ENCODE measurements at regions not wholly inside any gene's neighbourhood (a gene's known extent, or its start where the extent isn't known, plus 50 kb on each side); places are given as distances from the start of the nearest gene placed in this dataset.

DNA sequence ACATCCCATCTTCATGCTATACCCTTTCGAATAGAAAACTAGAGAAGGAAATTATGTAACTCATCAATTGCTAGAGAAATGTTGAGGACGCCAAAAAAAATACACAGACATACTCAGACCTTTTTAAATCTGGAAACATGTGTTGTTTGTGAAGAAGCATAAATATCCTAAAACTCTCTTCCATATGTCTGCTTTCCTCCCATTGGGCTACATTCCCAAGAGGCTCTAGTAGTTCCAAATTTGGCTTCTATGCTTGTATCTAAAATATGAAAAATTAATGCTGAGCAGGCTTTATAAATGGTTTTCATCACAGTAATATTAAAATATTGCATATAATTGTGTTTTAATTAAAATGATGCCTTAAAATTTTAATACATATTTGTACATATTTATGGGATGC lies 297.9 kb upstream of the PSMD7 start:
- Histone ChIP-seq H3K4me2 (ENCODE audit: low read length) (no peak overlapping the region), H3K9me2 (ENCODE audit: insufficient read depth, low read length) (no peaks in the 10 kb centered on the region), H3K27ac (ENCODE audit: low read depth, low read length, poor library complexity, severe bottlenecking) (no peak overlapping the region), H3K79me2 (ENCODE audit: insufficient read depth, low read depth, low read length) (no peaks in the 10 kb centered on the region), H3K9me3 (ENCODE audit: low read length) (no peaks in the 10 kb centered on the region), H4K20me1 (ENCODE audit: insufficient read depth, low read length) (no peaks in the 10 kb centered on the region), H3K4me1 (ENCODE audit: insufficient read depth, low read length, poor library complexity, severe bottlenecking) (no peaks in the 10 kb centered on the region), H3K36me3 (ENCODE audit: insufficient read depth, low read length) (no peaks in the 10 kb centered on the region), H2AFZ (ENCODE audit: low read length) (no peak overlapping the region), H3K4me3 (ENCODE audit: low read depth, low read length, poor library complexity, severe bottlenecking) (no peak overlapping the region)
- POLR2A ChIA-PET = no interaction called here
- TF ChIP-seq, protein P1, sequence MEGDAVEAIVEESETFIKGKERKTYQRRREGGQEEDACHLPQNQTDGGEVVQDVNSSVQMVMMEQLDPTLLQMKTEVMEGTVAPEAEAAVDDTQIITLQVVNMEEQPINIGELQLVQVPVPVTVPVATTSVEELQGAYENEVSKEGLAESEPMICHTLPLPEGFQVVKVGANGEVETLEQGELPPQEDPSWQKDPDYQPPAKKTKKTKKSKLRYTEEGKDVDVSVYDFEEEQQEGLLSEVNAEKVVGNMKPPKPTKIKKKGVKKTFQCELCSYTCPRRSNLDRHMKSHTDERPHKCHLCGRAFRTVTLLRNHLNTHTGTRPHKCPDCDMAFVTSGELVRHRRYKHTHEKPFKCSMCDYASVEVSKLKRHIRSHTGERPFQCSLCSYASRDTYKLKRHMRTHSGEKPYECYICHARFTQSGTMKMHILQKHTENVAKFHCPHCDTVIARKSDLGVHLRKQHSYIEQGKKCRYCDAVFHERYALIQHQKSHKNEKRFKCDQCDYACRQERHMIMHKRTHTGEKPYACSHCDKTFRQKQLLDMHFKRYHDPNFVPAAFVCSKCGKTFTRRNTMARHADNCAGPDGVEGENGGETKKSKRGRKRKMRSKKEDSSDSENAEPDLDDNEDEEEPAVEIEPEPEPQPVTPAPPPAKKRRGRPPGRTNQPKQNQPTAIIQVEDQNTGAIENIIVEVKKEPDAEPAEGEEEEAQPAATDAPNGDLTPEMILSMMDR (conservative IDR thresholded peaks at IDR 0.05; ENCODE audit: low read length) = no peak
- no peak for TF ChIP-seq EZH2phosphoT487 (IDR thresholded peaks at IDR 0.05; ENCODE audit: borderline replicate concordance, low read depth, low read length)
- intact Hi-C loops (cut with micrococcal nuclease; ENCODE audit: unreplicated experiment) = no loop called here
- CTCF ChIA-PET (ENCODE audit: unreplicated experiment) = no interaction called here
- BruUV-seq (replicated peaks) = no TSS peak
- no peak for DNase-seq (ENCODE audit: low spot score)

DNA sequence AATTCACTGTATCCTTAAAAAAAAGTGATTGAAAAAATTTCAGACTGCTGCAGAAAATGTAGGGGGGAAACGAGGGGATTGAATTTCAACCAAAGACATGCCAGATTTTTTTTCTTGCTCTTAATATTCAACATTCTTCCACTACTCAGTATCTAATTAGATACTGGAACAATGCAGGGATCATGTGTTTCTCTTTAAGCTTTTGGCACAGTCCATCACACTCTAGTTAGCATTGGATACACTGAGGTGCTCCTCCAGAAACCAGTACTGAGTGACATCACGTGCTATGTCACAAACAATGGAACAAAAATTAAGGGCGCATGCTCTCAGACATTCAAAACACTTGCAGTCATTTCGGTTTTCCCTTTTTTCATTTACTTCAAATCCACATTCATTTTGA lies 298.6 kb upstream of the PSMD7 start:
- H3K9me3 ChIP-seq (ENCODE audit: low read length) = no peaks in the 10 kb centered on the region
- H3K27ac ChIP-seq (ENCODE audit: low read depth, low read length, poor library complexity, severe bottlenecking) = no peak overlapping the region
- H3K9me2 ChIP-seq (ENCODE audit: insufficient read depth, low read length) = no peaks in the 10 kb centered on the region
- BruUV-seq (replicated peaks) = no TSS peak
- TF ChIP-seq, protein P1 (conservative IDR thresholded peaks at IDR 0.05; ENCODE audit: low read length) = no peak
- TF ChIP-seq EZH2phosphoT487 (IDR thresholded peaks at IDR 0.05; ENCODE audit: borderline replicate concordance, low read depth, low read length) = no peak
- no peaks in the 10 kb centered on the region for H3K4me1 ChIP-seq (ENCODE audit: insufficient read depth, low read length, poor library complexity, severe bottlenecking)
- H3K4me3 ChIP-seq (ENCODE audit: low read depth, low read length, poor library complexity, severe bottlenecking) = no peak overlapping the region
- no peak overlapping the region for H3K4me2 ChIP-seq (ENCODE audit: low read length)
- POLR2A ChIA-PET = no interaction called here
- no peaks in the 10 kb centered on the region for H3K79me2 ChIP-seq (ENCODE audit: insufficient read depth, low read depth, low read length)
- no peak overlapping the region for H2AFZ ChIP-seq (ENCODE audit: low read length)
- H4K20me1 ChIP-seq (ENCODE audit: insufficient read depth, low read length) = no peaks in the 10 kb centered on the region
- no peaks in the 10 kb centered on the region for H3K36me3 ChIP-seq (ENCODE audit: insufficient read depth, low read length)
- CTCF ChIA-PET (ENCODE audit: unreplicated experiment) = no interaction called here
- intact Hi-C loops (cut with micrococcal nuclease; ENCODE audit: unreplicated experiment) = no loop called here
- DNase-seq (ENCODE audit: low spot score) = no peak

DNA sequence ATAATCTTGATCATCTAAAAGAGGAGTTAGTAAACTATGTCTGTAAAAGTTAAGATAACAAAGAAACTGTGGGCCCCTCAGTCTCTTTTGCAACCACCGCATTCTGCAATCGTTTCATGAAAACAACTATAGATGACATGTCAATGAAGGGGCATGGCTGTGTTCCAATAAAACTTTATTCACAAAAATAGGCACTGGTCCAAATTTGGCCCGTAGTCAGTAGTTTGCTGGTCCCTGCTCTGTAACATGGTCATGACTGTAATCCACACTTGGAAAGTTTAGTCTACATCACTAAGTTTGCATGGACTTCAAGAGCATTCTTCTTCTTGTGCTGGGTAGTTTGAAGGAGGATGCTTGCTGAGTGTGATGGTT lies 299.3 kb upstream of the PSMD7 start:
- ChIA-PET POLR2A (no interaction called here), CTCF (ENCODE audit: unreplicated experiment) (no interaction called here)
- Histone ChIP-seq H3K9me2 (ENCODE audit: insufficient read depth, low read length) (no peaks in the 10 kb centered on the region), H4K20me1 (ENCODE audit: insufficient read depth, low read length) (no peaks in the 10 kb centered on the region), H3K9me3 (ENCODE audit: low read length) (no peaks in the 10 kb centered on the region), H3K36me3 (ENCODE audit: insufficient read depth, low read length) (no peaks in the 10 kb centered on the region), H3K4me3 (ENCODE audit: low read depth, low read length, poor library complexity, severe bottlenecking) (no peak overlapping the region), H3K4me2 (ENCODE audit: low read length) (no peak overlapping the region), H3K4me1 (ENCODE audit: insufficient read depth, low read length, poor library complexity, severe bottlenecking) (no peaks in the 10 kb centered on the region), H3K79me2 (ENCODE audit: insufficient read depth, low read depth, low read length) (no peaks in the 10 kb centered on the region), H3K27ac (ENCODE audit: low read depth, low read length, poor library complexity, severe bottlenecking) (no peak overlapping the region), H2AFZ (ENCODE audit: low read length) (no peak overlapping the region)
- TF ChIP-seq EZH2phosphoT487 (IDR thresholded peaks at IDR 0.05; ENCODE audit: borderline replicate concordance, low read depth, low read length) = no peak
- intact Hi-C loops (cut with micrococcal nuclease; ENCODE audit: unreplicated experiment) = no loop called here
- no peak for DNase-seq (ENCODE audit: low spot score)
- no TSS peak for BruUV-seq (replicated peaks)

Measured in OCI-LY7 (cell line).